ENCODE measurements at regions not wholly inside any gene's neighbourhood (a gene's known extent, or its start where the extent isn't known, plus 50 kb on each side); places are given as distances from the start of the nearest gene placed in this dataset.

- ChIA-PET POLR2A (no interaction called here), CTCF (no interaction called here)
- H3K4me1 Mint-ChIP-seq (ENCODE audit: low read depth), result no peaks in the 10 kb centered on the region
- DNase-seq, result no peak
- ATAC-seq (ENCODE audit: poor library complexity), result no peak
- Histone ChIP-seq H3K4me1 (ENCODE audit: insufficient read depth, low read length) (no peaks in the 10 kb centered on the region), H3K36me3 (ENCODE audit: insufficient read depth, low read length) (no peaks in the 10 kb centered on the region), H3K4me3 (ENCODE audit: low read length) (no peak overlapping the region), H3K27ac (ENCODE audit: low read depth in 1 of 2, low read length in 2 of 2) (no peak overlapping the region), H3K27me3 (ENCODE audit: control insufficient read depth in 1 of 2, insufficient read depth in 2 of 2, low read length in 2 of 2) (peaks cover 0 to 2% of the 10 kb centered on the region in 2 experiments), H3K9me3 (ENCODE audit: control insufficient read depth in 1 of 2, insufficient read depth in 1 of 2, low read length in 2 of 2) (peaks cover 0 to 4% of the 10 kb centered on the region in 2 experiments)
- no peak overlapping the region for H3K4me3 Mint-ChIP-seq
- no peaks in the 10 kb centered on the region for H3K36me3 Mint-ChIP-seq (ENCODE audit: low read depth)
- H3K27me3 Mint-ChIP-seq, result peaks cover 21% of the 10 kb centered on the region
- H3K27ac Mint-ChIP-seq, result no peak overlapping the region
- H3K9me3 Mint-ChIP-seq, result no peaks in the 10 kb centered on the region
- intact Hi-C loops (cut with DNase I, micrococcal nuclease), result no loop called here
- no peak for TF ChIP-seq CTCF (IDR thresholded peaks at IDR 0.05)
These were observed 219.3 kb upstream of the HMGA2 start for GRCh38 chr12:65605019-65605418.

GRCh38 chr12:65606008-65606766 lies 218.1 kb upstream of the HMGA2 start:
- Histone ChIP-seq H3K4me1 (ENCODE audit: insufficient read depth, low read length) (no peaks in the 10 kb centered on the region), H3K36me3 (ENCODE audit: insufficient read depth, low read length) (no peaks in the 10 kb centered on the region), H3K27ac (ENCODE audit: low read depth in 1 of 2, low read length in 2 of 2) (no peak overlapping the region), H3K27me3 (ENCODE audit: control insufficient read depth in 1 of 2, insufficient read depth in 2 of 2, low read length in 2 of 2) (no peaks in the 10 kb centered on the region), H3K4me3 (ENCODE audit: low read length) (no peak overlapping the region), H3K9me3 (ENCODE audit: control insufficient read depth in 1 of 2, insufficient read depth in 1 of 2, low read length in 2 of 2) (peaks cover 0 to 9% of the 10 kb centered on the region in 2 experiments)
- ChIA-PET CTCF (no interaction called here), POLR2A (no interaction called here)
- DNase-seq (no peak), ATAC-seq (ENCODE audit: poor library complexity) (no peak)
- intact Hi-C loops (cut with DNase I, micrococcal nuclease), result no loop called here
- peaks cover 16% of the 10 kb centered on the region for H3K27me3 Mint-ChIP-seq
- H3K27ac Mint-ChIP-seq, result no peak overlapping the region
- H3K36me3 Mint-ChIP-seq (ENCODE audit: low read depth), result no peaks in the 10 kb centered on the region
- H3K4me3 Mint-ChIP-seq, result no peak overlapping the region
- no peaks in the 10 kb centered on the region for H3K9me3 Mint-ChIP-seq
- no peaks in the 10 kb centered on the region for H3K4me1 Mint-ChIP-seq (ENCODE audit: low read depth)
- no peak for TF ChIP-seq CTCF (IDR thresholded peaks at IDR 0.05)

GRCh38 chr12:65607401-65607841 lies 216.9 kb upstream of the HMGA2 start:
- Mint-ChIP-seq H3K9me3 (no peaks in the 10 kb centered on the region), H3K27me3 (peaks cover 5% of the 10 kb centered on the region), H3K36me3 (ENCODE audit: low read depth) (no peaks in the 10 kb centered on the region), H3K27ac (no peak overlapping the region), H3K4me3 (no peak overlapping the region), H3K4me1 (ENCODE audit: low read depth) (no peaks in the 10 kb centered on the region)
- no peak overlapping the region for H3K27ac ChIP-seq (ENCODE audit: low read depth in 1 of 2, low read length in 2 of 2)
- ATAC-seq (ENCODE audit: poor library complexity), result no peak
- H3K9me3 ChIP-seq (ENCODE audit: control insufficient read depth in 1 of 2, insufficient read depth in 1 of 2, low read length in 2 of 2), result peaks cover 0 to 9% of the 10 kb centered on the region in 2 experiments
- POLR2A ChIA-PET, result no interaction called here
- CTCF ChIA-PET, result no interaction called here
- H3K36me3 ChIP-seq (ENCODE audit: insufficient read depth, low read length), result no peaks in the 10 kb centered on the region
- H3K4me1 ChIP-seq (ENCODE audit: insufficient read depth, low read length), result no peaks in the 10 kb centered on the region
- no peaks in the 10 kb centered on the region for H3K27me3 ChIP-seq (ENCODE audit: control insufficient read depth in 1 of 2, insufficient read depth in 2 of 2, low read length in 2 of 2)
- DNase-seq, result no peak
- H3K4me3 ChIP-seq (ENCODE audit: low read length), result no peak overlapping the region
- intact Hi-C loops (cut with DNase I, micrococcal nuclease), result no loop called here
- no peak for TF ChIP-seq CTCF (IDR thresholded peaks at IDR 0.05)
